Lower leg skin (tissue), 4 donors: ENCODE measurements at regions not wholly inside any gene's neighbourhood (a gene's known extent, or its start where the extent isn't known, plus 50 kb on each side); places are given as distances from the start of the nearest gene placed in this dataset.

Experiments used
- DNase-seq, 2 donors: peaks; one replicate each; pipeline ENCODE4 v3.0.0-alpha.2; 2019; ENCODE audit warnings: low spot score in 2 of 2
- H3K4me3 ChIP-seq: fragments of 200-600 bp; sonication (generic); 2 replicates; pipeline ENCODE4 v1.5.1; 2017; ENCODE audit warnings: mild to moderate bottlenecking, low read depth; ENCODE audit not compliant: poor library complexity, severe bottlenecking
- POLR2A ChIP-seq, 2 donors: fragments of 450-650 bp; IDR thresholded peaks; one replicate each; pipeline ENCODE4 v1.6.1; 2016 to 2017; ENCODE audit warnings: antibody characterized with exemption in 2 of 2, mild to moderate bottlenecking in 1 of 2, moderate library complexity in 1 of 2
- WGBS, 2 donors: methylation state at CpG; one replicate each; pipeline ENCODE4 v1.1.5; 2018; 5-methylcytosine and 5-hydroxymethylcytosine counted together
- intact Hi-C: fragments of 100-400 bp; cut with DNase I; formaldehyde crosslinking; loops from one replicate; pipeline ENCODE4 v1.15.0; 2023; ENCODE audit warnings: low total_unique reads
- TF ChIP-seq, protein P1 (sequence below), 3 donors: fragments of 450-650 bp; IDR thresholded peaks; one replicate each; pipeline ENCODE4 v1.5.1; 2016; ENCODE audit warnings: antibody characterized with exemption in 3 of 3, mild to moderate bottlenecking in 3 of 3, moderate library complexity in 2 of 3

DNA sequence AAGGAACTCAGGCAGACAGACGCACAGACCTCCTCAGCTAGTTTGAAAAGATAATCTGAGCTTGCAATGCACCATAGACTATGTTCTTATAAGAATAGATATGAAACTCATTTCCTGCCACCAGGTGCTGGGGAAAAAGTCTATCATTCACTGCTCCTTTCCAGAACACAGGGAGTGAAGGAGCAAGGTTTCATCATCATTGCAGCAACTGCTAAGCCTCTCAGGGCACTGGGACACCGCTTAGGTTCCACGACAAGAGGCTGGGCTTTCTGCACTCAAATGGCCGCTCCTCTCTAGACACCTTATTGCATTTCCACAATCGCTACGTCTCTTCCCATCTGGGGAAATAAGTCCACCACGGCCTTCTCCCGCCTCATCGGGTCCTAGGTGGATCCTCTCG is 418.5 kb upstream of the JARID2 start:
- H3K4me3 ChIP-seq = no peak overlapping the region
- intact Hi-C loops = no loop called here
- 90 to 91% methylated on average over 10 of the region's 10 CpGs for WGBS, 2 donors
- peak in 1 of 2 donors; percentile 64 for DNase-seq
- TF ChIP-seq, protein P1, sequence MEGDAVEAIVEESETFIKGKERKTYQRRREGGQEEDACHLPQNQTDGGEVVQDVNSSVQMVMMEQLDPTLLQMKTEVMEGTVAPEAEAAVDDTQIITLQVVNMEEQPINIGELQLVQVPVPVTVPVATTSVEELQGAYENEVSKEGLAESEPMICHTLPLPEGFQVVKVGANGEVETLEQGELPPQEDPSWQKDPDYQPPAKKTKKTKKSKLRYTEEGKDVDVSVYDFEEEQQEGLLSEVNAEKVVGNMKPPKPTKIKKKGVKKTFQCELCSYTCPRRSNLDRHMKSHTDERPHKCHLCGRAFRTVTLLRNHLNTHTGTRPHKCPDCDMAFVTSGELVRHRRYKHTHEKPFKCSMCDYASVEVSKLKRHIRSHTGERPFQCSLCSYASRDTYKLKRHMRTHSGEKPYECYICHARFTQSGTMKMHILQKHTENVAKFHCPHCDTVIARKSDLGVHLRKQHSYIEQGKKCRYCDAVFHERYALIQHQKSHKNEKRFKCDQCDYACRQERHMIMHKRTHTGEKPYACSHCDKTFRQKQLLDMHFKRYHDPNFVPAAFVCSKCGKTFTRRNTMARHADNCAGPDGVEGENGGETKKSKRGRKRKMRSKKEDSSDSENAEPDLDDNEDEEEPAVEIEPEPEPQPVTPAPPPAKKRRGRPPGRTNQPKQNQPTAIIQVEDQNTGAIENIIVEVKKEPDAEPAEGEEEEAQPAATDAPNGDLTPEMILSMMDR (IDR thresholded peaks at IDR 0.05) = no peak
- no peak for TF ChIP-seq POLR2A (IDR thresholded peaks at IDR 0.05)

DNA sequence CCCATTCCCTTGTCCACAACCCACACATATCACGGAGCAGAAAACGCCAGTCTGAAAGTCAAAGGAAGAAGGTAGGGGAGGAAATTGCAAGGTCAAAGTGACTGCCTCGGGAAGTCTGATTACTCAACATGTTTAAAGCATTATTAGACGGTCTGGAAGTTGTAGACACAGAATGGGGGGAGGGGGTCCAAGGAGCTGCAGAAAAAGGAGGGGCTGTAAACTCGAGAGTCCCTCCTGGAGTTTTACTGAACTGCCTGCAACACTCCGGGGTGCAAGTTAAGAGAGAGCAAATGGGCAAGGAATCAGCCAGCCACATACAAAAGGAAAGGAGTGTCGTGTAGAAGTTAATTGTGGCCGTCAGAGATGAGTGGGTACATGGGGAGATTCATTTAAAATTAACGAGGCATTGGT is 417.7 kb upstream of the JARID2 start:
- intact Hi-C loops = no loop called here
- H3K4me3 ChIP-seq = no peak overlapping the region
- TF ChIP-seq POLR2A (IDR thresholded peaks at IDR 0.05) = no peak
- TF ChIP-seq, protein P1 (IDR thresholded peaks at IDR 0.05) = no peak
- DNase-seq = peak in 1 of 2 donors; percentile 14
- WGBS, 2 donors = 74 to 86% methylated on average over 9 of the region's 9 CpGs

DNA sequence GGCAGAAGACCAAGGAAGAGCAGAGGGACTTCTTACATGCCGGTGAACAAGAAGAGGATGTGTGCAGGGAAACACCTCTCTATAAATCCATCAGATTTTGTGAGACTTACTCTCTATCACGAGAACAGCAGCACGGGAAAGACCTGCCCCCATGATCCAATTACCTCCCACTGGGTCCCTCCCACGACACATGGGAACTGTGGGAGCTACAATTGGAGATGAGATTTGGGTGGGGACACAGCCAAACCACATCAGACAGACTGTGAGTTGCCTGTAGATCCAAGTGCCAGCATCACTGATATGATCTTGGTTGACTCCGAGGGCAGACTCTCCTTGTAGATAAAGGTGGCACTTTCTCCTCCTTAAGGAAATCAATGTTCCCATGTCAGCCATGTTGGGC is 414.8 kb upstream of the JARID2 start:
- 80 to 87% methylated on average over 5 of the region's 5 CpGs for WGBS, 2 donors
- intact Hi-C loops = no loop called here
- H3K4me3 ChIP-seq = no peak overlapping the region
- TF ChIP-seq POLR2A (IDR thresholded peaks at IDR 0.05) = no peak
- TF ChIP-seq, protein P1 (IDR thresholded peaks at IDR 0.05) = no peak
- peak in 1 of 2 donors; percentile 57 for DNase-seq

DNA sequence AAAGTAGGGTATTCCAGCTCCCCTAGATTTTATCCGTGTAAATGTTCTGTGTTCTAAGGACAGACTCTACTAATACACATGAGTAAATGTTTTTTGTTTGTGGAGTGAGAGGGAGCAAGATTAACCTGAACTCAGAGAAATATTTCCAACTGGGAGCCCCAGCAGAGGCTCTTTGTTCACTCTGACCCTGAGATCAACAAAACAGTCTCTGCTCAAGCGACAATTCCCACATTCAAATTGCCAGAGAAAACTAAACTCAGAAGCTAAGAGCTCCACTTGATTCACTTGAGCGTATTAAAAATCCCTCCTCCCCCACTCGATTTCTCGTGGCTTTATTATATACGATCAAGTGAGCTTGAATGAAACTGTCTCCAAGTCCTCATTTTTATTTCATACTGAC is 413.9 kb upstream of the JARID2 start:
- intact Hi-C loops = no loop called here
- no peak overlapping the region for H3K4me3 ChIP-seq
- TF ChIP-seq, protein P1 (IDR thresholded peaks at IDR 0.05) = no peak
- TF ChIP-seq POLR2A (IDR thresholded peaks at IDR 0.05) = no peak
- DNase-seq = no peak
- WGBS, 2 donors = 83 to 87% methylated on average over 6 of the region's 6 CpGs

DNA sequence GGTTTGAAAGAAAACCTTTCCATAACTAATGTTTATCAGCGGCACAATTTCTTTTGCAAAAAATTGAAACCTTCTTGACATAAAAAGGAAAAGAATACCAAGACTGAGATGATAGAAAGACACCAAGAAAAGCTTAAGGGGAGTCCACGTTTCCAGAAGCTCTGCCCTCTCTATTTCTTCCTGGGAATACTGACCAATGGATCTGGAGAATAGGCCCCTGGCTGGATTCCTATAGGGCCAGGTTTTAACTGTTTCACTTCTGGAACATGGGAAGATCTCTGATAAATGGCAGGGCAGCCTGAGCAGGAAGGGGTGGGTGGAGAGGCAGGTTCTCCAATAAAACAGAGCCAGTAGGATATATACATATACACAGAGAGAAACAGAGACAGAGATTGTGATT is 413.4 kb upstream of the JARID2 start:
- intact Hi-C loops = no loop called here
- H3K4me3 ChIP-seq = no peak overlapping the region
- 83% methylated on average over 2 of the region's 2 CpGs for WGBS, 2 donors
- DNase-seq = peak in 1 of 2 donors; percentile 25
- TF ChIP-seq POLR2A (IDR thresholded peaks at IDR 0.05) = no peak
- TF ChIP-seq, protein P1 (IDR thresholded peaks at IDR 0.05) = no peak

DNA sequence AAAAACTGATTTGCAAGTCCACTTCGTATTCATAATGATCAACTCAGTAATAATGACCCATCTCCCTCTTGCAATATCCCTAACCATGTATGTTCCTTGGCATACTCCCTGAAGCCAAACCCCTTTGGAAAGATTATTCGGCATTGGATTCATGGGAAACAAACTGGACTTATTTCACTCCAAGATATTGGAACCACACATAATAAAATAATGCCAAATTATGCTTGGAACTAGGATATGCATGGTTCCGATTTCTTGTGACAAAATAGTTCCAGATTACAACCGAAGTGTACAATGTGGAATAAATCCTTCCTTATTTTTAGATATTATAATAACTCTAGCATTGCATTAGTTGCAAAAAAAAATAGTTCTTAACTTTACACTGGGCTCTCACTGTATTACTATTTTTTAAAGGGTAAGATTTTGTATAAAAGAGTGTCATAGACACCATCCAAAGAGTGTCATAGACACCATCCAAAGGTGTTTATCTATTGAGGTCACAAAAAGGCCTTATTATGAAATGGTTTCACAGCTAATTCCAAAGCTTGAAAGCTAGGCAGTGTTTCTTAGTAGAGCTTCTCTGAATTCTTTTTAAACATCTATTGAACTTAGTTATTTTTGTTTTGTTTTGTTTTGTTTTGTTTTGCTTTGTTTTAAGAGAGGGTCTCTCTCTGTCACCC is 410.9 kb upstream of the JARID2 start:
- TF ChIP-seq POLR2A (IDR thresholded peaks at IDR 0.05) = no peak
- TF ChIP-seq, protein P1 (IDR thresholded peaks at IDR 0.05) = no peak
- 64 to 69% methylated on average over 4 of the region's 4 CpGs for WGBS, 2 donors
- no peak for DNase-seq
- intact Hi-C loops = no loop called here
- no peak overlapping the region for H3K4me3 ChIP-seq
